Germinal center (tissue), 1 donor: ENCODE measurements at regions not wholly inside any gene's neighbourhood (a gene's known extent, or its start where the extent isn't known, plus 50 kb on each side); places are given as distances from the start of the nearest gene placed in this dataset.

ENCODE experiments used
- DNase-seq: peaks from one replicate; pipeline ENCODE4 v3.0.0; 2012; ENCODE audit warnings: mixed read lengths, low spot score

DNA sequence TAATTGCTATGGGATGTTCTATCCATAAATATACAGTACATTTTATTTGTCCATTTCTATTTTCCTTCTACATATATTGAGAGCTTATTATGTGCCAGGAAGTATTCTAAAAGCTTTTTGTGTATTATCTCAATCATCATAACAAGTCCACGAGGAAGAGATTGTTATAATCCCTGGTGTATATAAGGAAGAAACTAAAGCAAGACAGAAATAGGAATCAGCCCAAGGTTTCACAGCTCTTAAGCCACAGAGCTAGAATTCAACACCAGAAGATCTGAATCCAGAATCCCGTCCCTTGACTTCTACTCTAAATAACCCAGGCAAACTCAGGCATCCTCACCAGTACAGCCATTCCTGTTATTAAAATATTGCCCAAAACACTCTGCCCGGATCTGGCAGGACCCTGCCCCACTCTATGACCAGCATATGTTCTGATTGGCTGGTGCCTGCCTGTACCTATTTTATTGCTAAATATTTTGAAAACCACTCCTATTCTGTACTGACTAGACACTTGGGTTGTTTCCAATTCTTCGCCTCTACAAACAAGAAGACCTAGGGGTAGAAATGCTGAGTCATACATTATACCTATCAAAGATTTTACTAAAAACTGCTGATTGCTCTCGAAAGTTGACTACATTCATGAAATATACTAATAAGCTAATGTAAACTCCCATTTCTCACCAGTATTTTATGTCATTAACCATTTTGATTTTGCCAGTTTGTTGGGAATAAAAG lies 297.4 kb downstream of the ENC1 start:
- no peak for DNase-seq

GRCh38 chr5:74342182-74342581 lies 298.3 kb downstream of the ENC1 start:
- no peak for DNase-seq

DNA sequence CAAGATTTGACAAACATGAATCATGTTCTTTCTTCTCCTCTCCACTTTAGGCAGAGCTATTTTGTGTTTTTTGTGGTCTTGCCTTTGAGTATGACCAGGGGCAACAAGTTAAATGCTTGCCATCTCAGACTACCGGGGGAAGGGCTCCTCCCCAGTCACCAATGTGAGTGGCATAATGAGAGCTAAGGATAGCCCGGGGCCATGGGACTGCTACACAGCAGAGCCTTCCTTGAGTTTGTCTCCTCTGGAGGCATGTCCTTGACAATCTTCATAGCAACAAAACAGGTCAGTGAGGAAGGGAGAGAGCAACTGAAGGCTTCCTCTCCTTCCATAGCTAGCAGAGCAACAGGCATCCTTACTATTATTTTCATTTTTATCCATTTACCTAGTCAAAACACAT lies 299.3 kb downstream of the ENC1 start:
- no peak for DNase-seq

- DNase-seq: no peak
These were observed 300.1 kb downstream of the ENC1 start for GRCh38 chr5:74340476-74340875.

- no peak for DNase-seq
These were observed 302.6 kb downstream of the ENC1 start for GRCh38 chr5:74337984-74338310.

DNA sequence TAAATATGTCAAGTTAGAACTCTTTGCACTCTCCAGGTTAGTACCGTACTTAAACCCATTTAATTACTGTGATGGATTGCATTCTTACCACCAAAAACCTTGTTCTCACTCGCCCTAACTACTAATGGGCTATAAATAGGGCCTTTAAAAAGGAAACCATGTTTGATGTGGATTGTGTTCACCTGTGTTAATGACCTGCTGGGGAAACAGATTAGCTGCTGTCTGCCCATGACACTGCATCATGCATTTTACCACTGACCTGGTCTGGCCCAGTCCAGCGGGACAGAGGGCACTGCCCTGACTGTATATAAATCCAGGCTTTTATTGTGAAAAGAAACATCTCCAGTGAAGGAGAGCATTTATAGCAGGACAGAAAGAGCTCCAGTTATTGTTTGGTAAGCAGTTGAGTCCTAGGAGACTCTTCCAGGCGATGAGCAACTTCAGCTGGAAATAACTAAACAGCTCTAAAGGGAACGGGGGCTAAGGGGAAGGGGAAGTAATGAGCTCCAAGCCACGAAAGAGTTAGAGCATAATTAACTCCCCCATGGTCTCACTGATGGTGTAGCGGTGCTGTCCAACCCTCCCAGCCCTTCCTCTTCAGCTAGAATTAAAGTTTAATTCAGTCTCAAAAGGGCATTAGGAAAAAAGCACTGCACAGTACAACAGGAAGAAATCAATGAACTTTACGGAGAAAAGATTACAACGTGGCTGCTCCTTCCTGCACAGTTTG lies 303.1 kb downstream of the ENC1 start:
- DNase-seq: no peak

- DNase-seq: no peak
These were observed 304.2 kb downstream of the ENC1 start for GRCh38 chr5:74336297-74336696.

GRCh38 chr5:74334762-74335384 lies 305.7 kb downstream of the ENC1 start:
- no peak for DNase-seq

DNA sequence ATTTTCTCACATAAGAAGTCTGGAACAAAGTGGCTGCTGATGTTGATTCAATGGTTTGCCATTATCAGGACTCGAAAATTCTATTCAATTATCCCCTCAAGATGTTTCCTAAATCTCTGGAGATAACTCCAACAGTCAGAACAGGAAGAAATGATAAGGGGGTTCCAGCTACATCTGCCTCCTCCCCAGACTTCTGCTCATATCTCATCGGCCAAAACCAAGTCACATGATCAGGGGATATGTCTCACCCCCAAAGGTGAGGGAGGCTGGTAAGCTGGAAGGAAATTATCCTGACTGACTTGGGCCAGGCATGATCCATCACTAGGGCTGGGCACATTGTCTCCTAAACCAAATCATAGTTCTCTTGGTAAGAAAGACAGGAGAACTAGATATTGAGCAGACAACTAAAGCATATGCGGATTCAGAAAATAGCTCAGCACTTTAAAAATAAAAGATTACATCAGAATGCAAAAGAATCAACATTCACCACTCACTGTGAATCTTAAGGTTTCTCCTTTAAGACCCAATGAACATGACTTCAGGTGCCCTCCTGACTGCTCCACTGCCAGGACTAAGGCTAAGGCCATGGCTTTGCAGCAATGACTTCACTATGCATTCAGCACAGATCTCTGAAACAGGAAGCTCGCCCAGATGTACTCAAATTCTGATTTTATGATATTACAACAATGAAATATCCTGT lies 306.3 kb downstream of the ENC1 start:
- no peak for DNase-seq

GRCh38 chr5:74333430-74333829 lies 307.1 kb downstream of the ENC1 start:
- no peak for DNase-seq

- no peak for DNase-seq
These were observed 307.8 kb downstream of the ENC1 start for GRCh38 chr5:74332682-74333081.

DNA sequence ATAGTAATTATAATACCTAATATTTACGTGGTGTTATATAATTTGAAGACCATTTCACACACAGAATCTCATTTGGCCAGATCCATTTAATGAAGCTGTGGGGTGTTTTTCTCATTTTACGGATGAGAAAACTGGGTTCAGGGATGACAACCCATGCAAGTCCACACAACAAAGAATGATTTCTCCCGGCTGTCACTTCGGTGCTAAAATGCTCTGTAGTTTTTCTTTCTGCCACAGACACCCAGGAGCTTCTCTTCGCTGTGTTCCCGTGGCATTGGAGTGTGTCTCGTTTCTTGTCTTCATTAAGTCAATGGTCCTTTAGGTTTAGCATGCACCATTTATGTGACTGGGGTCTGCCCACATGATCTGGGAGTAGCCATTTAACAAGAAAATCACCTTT lies 308.5 kb downstream of the ENC1 start:
- no peak for DNase-seq

DNA sequence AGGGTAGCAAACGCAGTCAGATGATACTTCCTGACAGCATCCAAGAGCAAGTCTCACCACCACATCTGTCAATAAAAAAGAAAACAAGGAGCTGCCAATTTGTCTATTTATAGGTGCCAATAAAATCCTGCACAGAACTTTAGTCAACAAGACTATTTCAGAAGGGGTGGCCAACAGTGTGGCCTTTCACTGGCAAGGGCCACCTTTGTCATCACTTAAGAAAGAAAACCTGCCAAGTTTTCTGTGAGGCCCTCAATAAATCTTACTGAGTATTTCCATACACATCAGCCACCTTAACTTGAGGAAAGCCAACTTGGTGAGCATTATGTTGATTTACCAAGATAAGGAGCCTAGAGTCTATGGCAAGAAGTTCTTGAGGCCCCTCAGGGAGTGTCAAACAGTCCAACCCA lies 312.3 kb downstream of the ENC1 start:
- DNase-seq: no peak

DNA sequence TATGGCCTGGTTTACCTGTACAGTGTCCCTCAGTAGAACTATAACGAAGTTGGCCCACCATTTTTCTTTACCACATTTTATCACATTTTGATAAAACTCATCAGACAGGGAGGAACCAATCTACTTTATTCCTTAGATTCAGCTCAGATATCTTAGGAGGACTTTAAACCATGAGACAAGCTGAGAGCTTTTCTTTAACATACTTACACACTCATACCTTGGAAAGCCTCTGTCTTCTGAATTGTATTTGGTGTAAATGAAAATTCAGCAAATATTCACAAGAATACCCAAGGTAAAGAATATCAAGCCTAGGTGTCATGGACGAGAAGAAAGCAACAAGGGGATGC lies 313.2 kb downstream of the ENC1 start:
- DNase-seq: no peak

DNA sequence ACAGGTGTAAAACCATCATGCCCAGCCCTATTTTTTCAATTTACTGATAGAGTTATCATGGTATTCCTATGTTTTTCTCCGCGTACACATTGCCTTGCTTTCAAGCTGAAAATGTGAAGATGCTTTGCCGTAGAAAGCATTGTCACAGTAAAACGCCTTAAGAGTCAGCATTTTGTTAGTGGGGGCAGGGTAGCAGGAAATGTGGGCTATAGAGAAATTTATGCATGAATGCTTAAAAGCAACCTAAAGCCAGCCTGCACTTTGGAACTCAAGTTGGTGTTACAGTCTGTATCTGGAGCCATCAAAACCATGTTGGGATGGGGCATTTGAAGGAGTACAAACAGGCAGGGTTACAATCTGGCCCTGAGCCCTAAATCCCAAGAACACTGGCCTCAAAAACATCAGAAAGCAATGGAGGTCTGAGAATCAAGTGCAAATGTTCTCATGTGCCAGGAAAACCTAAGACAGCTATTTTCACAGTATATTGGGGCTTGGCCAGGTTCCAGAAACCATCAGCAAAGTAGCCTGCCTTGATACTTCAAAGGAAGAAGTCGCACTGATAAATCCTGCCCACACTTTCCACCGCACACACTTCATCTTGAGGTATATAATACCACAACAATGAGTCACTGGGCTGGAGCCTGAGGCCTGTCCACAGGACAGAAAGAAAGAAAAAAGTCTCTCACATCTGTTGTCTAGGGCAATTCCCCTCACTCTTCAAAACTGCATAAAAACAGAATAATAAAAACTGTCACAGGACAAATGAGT lies 313.8 kb downstream of the ENC1 start:
- no peak for DNase-seq

DNA sequence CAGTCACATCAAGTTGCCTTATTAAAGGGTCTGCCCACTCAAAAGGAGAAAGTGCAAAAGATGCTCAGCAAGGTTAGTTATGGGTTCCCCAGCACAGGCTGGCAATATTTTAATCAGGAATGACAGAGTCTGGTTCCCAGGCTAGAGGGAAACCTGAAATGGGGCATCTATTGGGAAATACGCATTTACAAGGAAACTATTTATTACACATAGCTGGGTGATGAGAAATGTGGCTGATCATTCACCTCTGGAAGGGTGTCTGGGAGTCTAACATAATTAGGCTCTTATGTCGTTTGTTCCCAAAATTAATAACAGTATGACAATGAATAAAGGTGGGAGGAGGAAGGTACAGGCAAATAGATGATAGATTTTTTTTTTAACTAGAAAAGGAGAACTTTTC lies 314.7 kb downstream of the ENC1 start:
- no peak for DNase-seq

DNA sequence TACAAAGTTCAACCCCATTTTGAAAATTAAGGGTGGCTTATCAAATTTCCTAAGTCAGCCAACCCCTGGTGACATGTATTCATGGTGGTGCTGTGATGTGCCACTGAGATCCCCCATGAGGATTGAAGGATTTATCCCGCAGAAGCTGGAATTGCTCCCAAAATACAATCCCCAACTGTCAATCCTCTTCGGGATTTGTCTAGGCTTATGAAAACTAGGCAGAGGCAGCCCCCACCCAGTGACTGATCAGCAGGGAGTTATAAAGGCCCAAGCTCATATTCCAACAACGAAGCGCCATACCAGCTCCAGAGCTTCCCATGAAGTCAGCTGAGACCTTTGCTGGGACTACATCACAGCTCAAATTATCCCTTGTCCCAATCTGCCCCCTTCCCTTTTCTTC lies 316.0 kb downstream of the ENC1 start:
- no peak for DNase-seq

- DNase-seq: no peak
These were observed 317.6 kb downstream of the ENC1 start for GRCh38 chr5:74322944-74323343.

DNA sequence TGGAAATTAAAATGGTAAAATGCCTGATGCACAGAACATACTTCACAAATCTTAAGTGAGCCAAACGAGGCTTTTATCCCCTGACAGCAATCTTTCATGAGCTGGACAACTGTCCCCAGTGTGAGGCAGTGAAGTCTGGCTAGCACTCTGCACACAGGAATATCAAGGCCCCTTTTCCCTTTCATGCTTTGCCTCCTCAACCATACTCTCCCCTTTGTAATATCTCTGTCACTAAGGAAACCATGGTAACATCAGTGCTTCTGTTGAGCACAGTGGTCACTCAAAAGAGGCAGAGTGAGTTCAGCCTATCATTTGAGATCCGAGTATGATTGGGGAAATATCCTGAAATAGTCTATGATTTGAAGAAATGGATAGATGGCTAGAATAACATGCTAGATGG lies 318.3 kb downstream of the ENC1 start:
- DNase-seq: no peak

DNA sequence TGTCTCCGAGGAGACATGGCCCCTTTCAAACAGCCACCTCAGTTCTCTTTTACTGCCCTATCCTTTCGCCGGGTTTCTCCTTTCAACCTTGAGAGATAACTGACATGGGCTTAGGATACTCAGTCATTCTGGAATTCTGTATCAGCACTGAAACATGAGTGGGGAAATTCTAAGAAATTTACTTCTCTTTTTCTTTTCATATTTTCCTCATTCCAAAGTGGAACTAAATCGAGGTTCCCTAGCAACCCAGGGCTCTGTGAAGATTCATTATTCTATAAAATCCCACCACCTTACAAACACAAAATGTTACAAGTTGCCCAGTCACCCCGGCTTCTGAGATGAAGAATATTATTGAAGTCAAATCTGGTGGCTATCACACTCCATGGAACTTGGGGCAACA lies 319.2 kb downstream of the ENC1 start:
- DNase-seq: no peak

DNA sequence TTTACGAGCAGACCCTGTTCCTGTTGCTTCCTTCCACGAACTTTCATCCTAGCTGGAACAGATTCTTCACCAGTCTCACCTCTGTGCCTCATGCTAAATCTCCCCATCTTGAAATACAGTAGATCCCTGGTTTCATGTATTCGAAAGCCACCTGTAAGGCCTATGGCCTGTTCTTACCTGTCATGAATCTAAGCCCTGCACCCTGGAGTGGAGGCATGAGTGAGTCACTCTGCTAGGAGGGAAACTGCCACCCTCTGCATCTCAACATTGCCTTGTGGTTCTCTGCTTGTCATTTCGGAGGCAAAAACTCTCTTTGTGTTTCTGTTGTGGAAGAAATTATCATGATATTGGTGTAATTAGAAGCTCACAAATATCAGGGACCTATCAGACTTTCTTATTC lies 320.0 kb downstream of the ENC1 start:
- DNase-seq: no peak

DNA sequence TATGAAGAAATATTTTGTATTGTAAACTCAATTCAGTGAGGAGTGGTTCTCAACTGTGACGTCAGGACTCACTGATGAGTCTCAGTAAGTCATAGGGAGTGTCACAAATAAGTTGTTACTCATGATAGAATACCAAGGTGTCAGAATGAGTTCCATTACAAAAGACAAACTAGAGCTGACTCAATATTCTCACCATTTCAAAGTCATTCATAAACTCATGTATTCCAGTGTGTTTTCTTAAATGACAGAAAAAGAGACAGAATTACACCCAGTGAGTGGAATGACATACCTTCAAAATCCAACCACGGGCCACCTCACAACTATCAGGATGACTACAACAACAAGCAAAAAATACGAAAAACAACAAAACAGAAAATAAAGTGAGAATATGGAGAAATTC lies 321.5 kb downstream of the ENC1 start:
- no peak for DNase-seq
